Pulmonary artery endothelial cell (primary cell): ENCODE measurements at regions not wholly inside any gene's neighbourhood (a gene's known extent, or its start where the extent isn't known, plus 50 kb on each side); places are given as distances from the start of the nearest gene placed in this dataset.

ENCODE experiments used
- DNase-seq: peaks from one replicate; pipeline ENCODE4 v3.0.0-alpha.2; 2011; ENCODE audit warnings: low read depth, low spot score

DNA sequence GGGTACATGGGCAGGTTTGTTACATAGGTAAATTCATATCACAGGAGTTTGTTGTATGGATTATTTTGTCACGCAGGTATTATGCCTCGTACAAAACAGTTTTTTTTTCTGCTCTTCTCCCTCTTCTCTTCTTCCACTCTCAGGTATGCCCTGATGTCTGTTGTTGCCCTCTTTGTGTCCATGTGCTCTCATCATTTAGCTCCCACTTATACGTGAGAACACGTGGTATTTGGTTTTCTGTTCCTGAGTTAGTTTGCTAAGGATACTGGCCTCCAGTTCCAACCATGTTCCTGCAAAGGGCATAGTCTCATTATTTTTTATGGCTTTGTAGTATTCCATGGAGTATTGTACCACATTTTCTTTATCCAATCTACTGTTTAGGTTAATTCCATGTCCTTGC, 65.7 kb downstream of the UNC5CL start:
- DNase-seq: no peak

DNA sequence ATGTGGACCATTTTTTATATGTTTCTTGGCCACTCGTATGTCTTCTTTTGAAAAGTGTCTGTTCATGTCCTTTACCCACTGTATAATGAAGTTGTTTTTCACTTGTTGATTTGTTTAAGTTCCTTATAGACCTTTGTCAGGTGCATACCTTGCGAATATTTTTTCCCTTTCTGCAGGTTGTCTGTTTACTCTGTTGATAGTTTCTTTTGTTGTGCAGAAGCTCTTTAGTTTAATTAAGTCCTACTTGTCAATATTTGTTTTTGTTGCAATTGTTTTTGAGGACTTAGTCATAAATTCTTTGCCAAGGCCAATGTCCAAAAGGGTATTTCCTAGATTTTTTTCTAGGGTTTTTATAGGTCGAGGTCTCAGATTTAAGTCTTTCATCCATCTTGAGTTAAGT, 66.2 kb downstream of the UNC5CL start:
- DNase-seq: no peak

DNA sequence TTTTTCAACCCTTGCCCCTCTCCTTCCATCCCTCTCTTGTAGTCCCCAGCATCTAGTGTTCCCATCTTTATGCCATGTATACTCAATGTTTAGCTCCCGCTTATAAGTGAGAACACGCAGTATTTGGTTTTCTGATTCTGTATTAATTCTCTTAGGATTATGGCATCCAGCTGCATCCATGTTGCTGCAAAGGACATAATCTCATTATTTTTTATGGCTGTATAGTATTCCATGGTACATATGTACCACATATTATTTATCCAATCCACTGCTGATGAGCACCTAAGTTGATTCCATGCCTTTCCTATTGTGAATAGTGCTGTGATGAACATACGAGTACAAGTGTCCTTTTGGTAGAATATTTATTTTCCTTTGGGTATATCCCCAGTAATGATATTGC, 66.8 kb downstream of the UNC5CL start:
- DNase-seq: no peak

DNA sequence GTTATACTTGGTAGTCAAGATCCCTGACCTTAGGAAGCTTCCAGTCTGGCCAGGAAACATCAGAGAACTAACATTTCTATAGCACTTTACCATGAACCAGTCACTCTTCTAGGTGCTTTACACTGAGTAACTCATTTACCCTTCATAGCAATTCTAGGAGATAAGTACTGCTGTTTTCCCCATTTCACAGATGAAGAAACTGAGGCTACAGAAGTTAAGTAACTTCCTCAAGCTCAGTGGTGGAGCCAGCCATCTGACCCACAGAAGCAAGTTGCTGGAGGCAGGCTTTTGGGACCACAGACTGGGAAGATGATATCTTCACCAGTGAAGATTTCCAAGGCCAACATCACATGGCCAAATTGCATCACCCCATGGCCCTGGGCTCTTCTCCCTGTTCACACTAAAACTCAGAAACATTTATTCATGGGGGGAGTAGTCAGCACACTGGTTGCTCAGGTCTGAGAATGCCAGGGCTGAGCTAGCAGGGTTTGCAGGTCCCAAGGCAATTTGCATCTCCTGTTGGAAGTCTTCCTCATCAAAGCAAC, 70.3 kb downstream of the UNC5CL start:
- DNase-seq: no peak

DNA sequence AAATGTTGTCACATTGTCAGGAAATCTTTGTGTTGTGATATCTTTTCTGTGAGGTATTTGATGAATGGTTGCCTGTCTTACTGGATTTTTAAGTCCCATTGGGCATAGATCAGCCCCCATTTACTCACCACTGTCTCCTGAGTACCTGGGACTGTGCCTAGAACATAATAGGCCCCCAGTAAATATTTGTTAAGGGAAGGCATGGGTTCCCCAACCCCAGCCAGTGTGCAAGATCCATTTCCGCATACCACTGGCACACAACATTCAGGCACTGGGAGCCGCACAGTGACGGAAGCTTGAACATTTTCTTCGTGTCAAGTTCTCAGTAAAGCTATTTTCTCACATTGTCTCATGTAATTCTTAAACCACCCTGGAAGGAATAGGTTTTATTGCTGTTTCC, 72.2 kb downstream of the UNC5CL start:
- no peak for DNase-seq

DNA sequence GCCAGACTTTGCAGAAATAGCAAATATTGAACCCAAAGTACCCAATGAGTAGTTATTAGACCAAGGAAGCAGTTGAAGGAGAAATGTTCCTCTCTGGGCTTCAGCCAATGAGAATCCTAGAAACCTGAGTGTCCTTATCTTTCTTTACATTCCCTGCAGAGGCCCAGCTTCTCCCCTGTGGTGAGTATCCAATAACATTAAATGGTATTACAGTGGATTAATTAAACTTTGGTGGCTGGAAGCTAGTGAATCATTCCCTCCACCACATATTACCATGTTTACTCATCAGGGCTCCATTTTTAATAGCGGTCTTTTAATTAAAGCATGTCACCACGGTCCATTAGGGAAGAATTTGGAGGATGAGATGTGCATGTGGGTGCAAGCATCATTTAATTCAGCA, 74.0 kb downstream of the UNC5CL start:
- no peak for DNase-seq

DNA sequence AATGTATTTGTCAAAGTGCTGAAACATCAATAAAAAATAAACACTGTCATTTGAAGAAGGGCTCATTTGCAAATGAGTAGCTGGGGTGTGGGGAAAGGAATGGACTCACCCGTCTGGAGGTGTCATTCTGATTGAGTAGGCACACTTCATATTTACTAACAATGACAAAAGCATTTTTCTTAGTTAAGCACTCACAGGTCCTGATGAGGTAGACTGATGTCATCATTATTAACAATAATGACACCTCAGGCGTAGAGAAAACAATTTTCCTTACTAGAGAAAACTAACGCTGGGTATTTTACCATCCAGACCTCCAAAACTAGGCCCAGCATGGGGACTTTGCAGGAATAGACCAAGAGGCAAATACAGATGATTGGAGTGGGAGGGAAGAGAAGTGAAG, 76.0 kb downstream of the UNC5CL start:
- DNase-seq: no peak

DNA sequence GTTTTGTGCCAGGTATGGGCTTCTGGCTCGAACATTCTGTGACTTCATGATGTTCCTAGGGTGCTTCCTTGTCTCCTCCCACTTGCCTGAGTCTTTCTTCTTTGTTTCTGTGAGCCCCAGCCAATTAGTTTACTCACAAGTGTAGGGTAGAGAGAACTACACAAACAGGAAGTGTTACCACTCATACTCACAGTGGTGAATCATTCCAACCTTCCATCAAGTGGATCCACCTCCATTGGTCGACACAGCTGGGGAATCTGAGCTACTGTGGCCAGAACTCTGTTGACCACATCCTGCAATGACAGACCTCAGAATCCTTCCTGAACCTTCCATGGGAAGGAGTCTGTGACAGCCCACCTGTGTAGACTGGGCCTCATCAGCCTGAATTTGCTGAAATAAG, 76.8 kb downstream of the UNC5CL start:
- peak; percentile 13 for DNase-seq

DNA sequence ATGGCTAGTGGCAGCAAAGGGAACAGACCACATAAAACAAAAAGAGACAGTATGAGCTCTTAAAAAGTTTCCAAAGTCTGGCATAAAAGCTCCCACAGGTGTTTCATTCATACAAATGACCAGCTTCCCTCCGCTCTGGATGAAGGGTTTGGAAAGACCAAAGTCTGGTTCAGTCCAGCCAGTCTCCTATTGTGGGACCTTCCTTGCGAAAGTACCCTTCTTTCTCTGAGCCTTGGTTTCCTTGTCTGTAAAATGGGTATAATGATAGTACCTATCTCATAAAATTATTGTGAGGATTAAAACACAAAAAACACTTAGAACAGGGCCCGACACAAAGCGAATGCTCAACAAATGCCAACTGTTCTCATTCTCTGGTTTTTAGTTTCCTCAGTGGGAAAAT, 77.2 kb downstream of the UNC5CL start:
- DNase-seq: no peak

DNA sequence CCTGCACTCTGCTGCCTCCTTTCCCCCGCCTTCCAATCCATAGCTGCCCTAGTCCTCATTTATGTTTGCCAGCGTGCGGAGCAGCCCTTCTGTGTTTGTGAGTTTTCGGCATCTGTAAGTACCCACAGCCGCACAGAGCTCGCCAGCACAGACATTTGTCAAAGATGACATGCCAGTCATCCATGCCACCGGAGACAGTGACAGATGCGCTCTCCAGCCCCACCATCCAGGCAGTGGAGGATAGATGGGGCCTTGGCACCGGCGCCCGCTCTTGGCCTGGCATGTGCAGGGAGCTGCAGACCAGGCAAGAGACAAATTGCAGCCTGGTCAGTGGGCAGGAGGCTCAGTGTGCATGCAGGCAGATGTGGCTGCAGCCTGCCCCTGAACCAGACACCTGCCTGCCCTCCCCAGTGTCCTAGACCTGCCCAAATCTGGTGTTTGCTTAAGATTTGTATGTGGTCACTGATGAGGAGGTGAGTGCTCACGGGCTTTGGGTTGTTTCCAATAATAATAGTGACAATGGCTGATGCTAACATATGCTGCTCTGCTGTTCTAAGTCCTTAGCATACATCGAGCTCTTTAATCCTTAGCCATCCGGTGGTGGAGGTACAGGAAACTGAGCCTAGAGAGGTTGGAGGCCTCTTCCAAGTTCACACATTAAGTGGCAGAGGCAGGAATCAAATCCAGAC, 78.1 kb downstream of the UNC5CL start:
- no peak for DNase-seq

DNA sequence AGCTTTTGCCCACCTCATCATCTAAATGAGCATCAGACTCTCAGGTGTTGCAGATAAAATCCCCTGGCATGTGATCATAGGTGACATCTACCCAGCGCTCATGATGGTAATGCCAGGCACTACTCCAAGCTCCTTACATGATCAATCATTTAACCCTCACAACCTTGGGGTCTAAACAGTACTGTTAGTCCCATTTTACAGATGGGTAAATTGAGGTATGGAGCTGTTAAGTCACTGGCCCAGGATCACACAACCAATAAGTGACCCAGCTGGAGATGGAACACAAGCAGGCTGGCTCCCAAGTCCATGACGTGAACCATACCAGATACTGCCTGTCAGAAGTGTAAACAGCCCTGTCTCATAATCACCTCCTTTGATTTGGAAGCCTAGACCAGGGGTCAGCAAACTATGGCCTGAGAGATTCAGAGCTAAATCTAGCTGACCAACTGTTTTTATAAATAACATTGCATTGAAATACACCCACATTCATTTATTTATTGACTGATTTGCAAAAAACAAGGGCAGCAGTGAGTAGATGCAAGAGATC, 79.2 kb downstream of the UNC5CL start:
- no peak for DNase-seq

DNA sequence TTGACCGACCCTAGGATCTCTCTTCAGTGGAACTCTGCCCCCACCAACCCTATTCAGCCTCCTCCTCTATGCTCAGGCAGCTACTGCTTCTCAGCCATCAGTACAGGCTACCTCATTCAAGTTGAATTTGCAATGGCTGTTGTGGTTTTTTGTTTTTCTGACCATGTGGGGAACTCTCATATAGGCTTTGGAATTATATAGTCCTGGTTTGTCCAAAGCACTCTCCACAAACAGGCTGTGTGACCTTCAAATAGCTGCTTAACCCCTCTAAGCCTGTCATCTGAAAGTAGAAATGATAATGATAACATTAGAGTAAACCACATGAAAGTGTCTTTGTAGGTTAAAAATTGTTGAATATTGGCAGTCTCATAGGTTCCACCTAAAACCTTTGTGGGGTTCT, 80.3 kb downstream of the UNC5CL start:
- no peak for DNase-seq

DNA sequence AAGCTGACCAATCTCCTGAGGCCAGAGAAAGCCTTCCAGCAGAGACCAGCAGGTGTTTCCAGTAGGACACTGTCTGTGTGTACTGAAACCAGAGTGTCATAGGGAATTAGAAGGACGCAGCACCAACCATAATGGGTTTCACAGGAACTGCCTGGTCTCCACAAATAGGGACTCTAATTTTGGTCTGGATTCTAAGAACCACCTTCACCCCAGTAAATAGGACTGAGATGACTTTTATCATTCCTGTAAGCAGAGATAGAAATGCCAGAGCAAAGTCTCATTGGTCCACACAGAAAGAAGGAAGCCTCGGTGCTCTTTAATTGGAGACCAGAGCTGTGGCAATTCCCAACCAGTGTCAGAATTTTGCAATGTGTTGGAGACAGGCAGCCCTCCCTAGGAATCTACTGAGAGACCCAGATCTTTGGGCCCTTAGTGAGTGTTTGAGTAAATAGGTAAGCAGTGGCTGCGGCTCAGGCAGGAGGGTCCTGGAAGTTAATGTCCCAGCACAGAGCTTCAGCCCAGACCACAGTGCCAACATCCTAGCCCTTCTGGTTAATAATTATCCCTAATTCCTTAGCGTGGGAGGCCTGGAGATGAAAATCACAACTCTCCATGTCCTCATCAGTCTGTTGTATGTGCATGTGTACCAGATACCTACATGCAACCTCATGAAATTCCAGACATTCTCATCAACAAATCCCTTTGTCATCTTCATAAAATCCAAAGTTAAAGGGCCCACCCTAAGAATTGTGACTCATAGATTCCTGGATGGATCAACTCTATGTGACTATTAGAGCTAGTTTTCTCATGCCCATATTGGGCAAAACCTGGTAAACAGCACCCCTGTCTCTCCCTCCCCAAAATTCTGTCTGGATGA, 81.2 kb downstream of the UNC5CL start:
- DNase-seq: no peak

DNA sequence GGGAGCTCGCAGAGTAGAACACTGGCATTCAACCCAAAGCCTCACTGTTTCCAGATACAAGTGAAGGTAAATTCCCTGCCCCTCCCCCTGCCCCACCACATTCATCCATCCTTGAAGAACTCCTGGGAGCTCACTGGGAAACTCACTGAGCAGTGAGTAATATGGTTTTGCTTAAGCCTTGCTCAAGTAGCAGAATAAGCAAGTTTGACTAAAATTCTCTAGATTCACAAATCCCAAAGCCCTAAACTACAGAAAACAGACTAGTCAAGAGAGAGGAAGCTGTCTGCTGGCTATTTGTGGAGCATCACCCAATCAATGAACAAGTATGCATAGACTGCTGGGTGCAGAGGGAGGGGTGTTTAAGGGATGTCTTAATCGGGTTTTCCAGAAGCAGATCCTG, 82.1 kb downstream of the UNC5CL start:
- no peak for DNase-seq

DNA sequence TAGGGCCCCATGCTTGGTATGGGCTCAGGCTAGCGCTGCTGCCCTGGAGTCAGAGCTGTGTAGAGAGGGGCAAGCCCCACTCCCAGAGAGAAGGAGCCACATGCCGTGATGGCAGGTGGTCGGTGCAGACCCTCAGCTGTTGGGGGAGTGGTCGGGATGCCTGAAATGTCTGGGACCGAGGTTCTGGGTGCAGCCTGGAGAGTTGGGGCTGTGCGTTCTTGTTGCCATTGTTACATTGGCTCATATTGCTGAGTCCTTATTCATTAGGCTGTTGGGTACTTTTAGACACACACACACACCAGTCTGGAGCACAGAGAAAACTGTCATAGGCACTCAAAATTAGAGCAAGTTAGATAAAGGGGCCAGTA, 83.9 kb downstream of the UNC5CL start:
- DNase-seq: no peak

DNA sequence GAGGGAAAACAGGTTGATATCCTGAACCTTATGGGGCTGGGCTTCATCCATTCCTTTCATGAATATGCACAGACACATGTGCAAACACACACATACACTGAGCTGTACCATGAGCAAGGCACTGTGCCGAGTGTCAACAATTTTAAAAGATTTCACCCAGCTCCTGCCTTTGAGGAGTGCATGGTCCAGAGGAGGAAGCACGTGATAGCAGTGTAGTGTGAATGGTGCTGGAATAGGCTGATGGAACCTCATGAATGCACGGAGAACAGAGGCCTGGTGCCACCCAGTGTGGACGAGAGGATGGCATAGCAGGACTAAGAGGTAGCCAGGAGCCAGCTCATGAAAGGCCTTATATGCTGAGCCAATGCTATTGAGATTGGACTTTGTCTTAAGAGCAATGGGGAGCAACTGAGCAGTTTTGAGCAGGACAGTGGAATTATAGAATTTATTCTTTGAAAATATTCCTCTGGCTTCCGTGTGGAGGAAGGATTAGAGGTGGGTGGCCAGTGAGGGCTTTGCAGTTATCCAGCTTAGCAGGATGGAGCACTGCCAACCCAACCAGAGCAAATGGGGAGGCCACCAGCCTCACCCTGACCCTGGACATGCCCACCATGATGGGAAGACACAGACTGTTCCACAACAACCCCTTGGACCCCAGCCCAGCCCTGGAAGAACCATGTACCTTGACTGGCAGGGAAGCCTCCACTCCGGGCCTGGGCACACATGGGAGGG, 84.4 kb downstream of the UNC5CL start:
- no peak for DNase-seq

DNA sequence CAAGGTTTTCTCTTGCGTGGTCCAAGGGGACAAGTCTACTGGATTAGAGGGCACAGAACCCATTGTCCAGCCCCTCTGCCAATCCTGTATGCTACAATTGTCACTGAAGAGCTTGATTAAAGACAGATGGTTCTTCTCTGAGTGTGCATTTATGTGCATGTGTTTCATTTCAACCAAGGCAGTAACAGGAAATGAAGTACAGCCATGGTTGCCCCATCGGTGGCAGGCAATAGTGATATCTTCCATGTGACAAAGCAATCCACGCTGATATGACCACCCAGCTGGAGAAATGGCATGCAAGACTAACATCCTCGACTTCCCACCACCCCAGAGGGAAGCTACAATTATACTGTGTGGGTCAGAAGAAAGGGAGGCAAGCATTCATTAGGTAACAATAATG, 85.5 kb downstream of the UNC5CL start:
- DNase-seq: no peak

DNA sequence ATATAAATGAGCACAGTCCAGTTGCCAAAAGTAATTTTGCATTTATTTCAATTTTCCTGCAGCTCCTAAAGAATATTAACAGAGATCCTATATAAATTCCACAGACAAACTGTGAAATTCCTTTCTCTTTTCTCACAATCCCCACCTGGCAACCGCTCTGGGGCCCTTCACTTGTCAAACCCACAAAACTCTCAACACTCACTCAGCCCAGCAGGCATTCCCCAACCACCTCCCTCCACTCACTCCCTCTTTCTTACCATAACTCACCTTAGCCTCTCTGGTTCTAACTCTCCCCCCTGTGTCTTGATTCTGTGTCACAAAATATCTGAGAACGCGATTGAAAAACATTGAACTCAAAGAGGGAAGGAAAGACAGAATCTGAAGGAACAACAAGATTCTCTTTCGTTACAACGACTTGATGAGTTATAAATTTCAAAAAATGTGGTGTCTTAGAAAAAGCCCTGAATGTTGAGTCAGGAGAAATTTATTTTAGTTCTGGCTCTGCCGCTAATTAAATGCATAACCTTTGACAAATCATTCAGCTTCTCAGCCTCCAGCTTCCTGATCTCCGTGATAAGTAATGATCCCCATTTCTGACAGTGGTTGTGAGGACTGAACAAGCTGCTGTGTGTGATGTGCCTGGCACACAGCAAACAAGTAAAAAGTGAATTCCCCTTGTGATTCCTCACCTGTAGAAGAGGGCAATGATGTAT, 87.9 kb downstream of the UNC5CL start:
- no peak for DNase-seq

DNA sequence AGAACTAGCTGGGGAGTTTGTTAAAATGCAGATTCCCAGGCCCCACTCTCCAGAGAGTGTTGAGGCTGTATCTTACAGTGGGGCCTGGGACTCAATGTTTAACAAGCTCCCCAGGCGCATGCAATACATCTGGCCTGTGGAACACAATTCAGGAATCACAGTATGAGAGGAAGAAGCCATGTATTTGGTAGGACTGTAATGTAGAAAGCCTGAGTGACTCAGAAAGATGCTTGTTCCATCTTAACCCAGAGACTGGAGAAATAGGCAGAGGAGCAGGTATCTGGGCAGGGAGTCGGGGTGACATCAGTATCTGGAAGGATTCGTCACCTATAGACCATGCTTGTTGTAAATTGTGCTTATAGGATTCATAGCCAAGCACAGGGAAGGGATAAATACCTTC, 90.5 kb downstream of the UNC5CL start:
- no peak for DNase-seq

DNA sequence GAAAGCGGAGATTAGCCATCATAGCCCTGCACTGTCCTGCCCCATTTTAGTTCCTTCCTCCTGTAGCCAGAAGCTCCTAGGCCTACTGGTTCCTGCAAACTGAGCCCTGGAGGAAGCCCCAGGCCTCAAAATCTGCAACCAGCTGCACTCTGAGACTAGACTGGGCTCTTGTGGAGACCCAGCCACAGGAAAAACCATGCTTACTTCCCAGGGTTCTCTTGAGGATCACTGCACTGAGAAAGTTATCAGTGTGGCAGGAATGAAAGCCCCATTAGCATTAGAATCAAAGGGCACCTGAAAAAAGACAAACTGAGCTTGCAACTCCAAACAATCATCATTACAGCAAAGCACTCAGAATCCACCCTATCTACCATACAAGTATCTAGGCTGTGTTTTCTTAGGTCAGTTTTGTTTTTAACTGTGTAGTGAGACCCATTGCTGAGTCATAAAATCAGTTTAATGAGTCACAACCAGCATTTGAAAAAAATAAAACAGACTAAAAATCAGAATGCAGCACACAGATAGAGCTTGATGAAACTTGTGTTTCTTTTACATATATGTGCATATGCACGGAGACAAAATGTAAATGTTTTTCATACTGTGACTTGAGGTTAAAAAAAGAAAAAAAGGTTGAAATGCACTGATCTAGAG, 91.0 kb downstream of the UNC5CL start:
- no peak for DNase-seq
